ENCODE measurements at regions not wholly inside any gene's neighbourhood (a gene's known extent, or its start where the extent isn't known, plus 50 kb on each side); places are given as distances from the start of the nearest gene placed in this dataset.

GRCh38 chr5:17727098-17727497 is 92.8 kb downstream of the TAF11L14 start:
- Histone ChIP-seq H4K8ac (replicated peaks; ENCODE audit: insufficient read length, low read depth, low read length) (no peak overlapping the region), H3K27me3 (ENCODE audit: insufficient read depth, low read length) (no peaks in the 10 kb centered on the region), H3K79me2 (ENCODE audit: insufficient read depth, low read length) (no peaks in the 10 kb centered on the region), H4K5ac (ENCODE audit: insufficient read length, low read depth, low read length) (no peak overlapping the region), H3K4ac (ENCODE audit: low read depth, low read length) (no peak overlapping the region), H3K23me2 (ENCODE audit: insufficient read length, low read depth, low read length, poor library complexity, severe bottlenecking) (no peaks in the 10 kb centered on the region), H3K27ac (ENCODE audit: insufficient read length, low read depth, low read length) (no peak overlapping the region), H2BK120ac (ENCODE audit: low read depth, low read length, poor library complexity, severe bottlenecking) (no peak overlapping the region), H2AFZ (ENCODE audit: low read length) (no peak overlapping the region), H2AK5ac (ENCODE audit: insufficient read length, low read length) (no peak overlapping the region), H3K14ac (ENCODE audit: insufficient read depth, low read length) (no peak overlapping the region), H2BK20ac (ENCODE audit: low read depth, low read length, poor library complexity, severe bottlenecking) (no peak overlapping the region), H3K56ac (ENCODE audit: insufficient read length, low read depth, low read length) (no peak overlapping the region), H3K23ac (ENCODE audit: insufficient read length, low read depth, low read length) (no peak overlapping the region), H3K79me1 (ENCODE audit: insufficient read depth, low read depth, low read length, poor library complexity, severe bottlenecking) (no peaks in the 10 kb centered on the region), H3T11ph (ENCODE audit: low read length) (no peak overlapping the region), H3K4me2 (ENCODE audit: insufficient read depth, insufficient read length, low read length) (no peak overlapping the region), H4K91ac (ENCODE audit: insufficient read length, low read depth, low read length) (no peak overlapping the region), H3K9ac (ENCODE audit: extremely low read depth, insufficient read length, low read length) (no peak overlapping the region), H2BK15ac (ENCODE audit: low read depth, low read length) (no peak overlapping the region), H2BK5ac (ENCODE audit: insufficient read length, low read length) (no peak overlapping the region), H3K9me3 (ENCODE audit: control insufficient read depth, low read depth, low read length) (no peaks in the 10 kb centered on the region), H4K20me1 (ENCODE audit: control insufficient read depth, insufficient read depth, insufficient read length) (no peaks in the 10 kb centered on the region), H3K18ac (ENCODE audit: insufficient read length, low read depth, low read length) (no peak overlapping the region), H2BK12ac (ENCODE audit: insufficient read length, low read depth, low read length) (no peak overlapping the region), H3K4me1 (ENCODE audit: insufficient read depth, low read length) (no peaks in the 10 kb centered on the region)
- WGBS (ENCODE audit: extremely low coverage, insufficient read length, low lambda C conversion rate), result no CpG with 5 or more reads among the region's 3 CpGs
- H3K27ac Mint-ChIP-seq, result no peak overlapping the region
- no peaks in the 10 kb centered on the region for H3K9me3 Mint-ChIP-seq
- TF ChIP-seq CTCF (conservative IDR thresholded peaks at IDR 0.05), result no peak
- no peak for DNase-seq
- H3K36me3 Mint-ChIP-seq (ENCODE audit: insufficient read depth in 1 of 3, low read depth in 3 of 3), result no peaks in the 10 kb centered on the region
- 0 out of 4 replicates have a peak, but pooled peaks cover 0 to 3% of the 10 kb centered on the region in 2 experiments for H3K4me1 Mint-ChIP-seq
- H3K27me3 Mint-ChIP-seq (ENCODE audit: low read depth), result no peaks in the 10 kb centered on the region
- no peak overlapping the region for H3K4me3 Mint-ChIP-seq

Measured in H9 (cell line).